Progenitor cell of endocrine pancreas (in vitro differentiated cells): ENCODE measurements at regions not wholly inside any gene's neighbourhood (a gene's known extent, or its start where the extent isn't known, plus 50 kb on each side); places are given as distances from the start of the nearest gene placed in this dataset.

ENCODE experiments used
- DNase-seq: peaks from one replicate; pipeline ENCODE4 v3.0.0; 2021; ENCODE audit warnings: low spot score; ENCODE audit not compliant: unreplicated experiment
- H3K27ac Mint-ChIP-seq: 2 replicates; pipeline ENCODE4 v1.8.0; 2021; ENCODE audit warnings: mild to moderate bottlenecking, moderate library complexity, mixed read lengths
- H3K27me3 Mint-ChIP-seq: 2 replicates; pipeline ENCODE4 v1.8.0; 2021; ENCODE audit warnings: mixed read lengths
- H3K36me3 Mint-ChIP-seq: 2 replicates; pipeline ENCODE4 v1.8.0; 2022; ENCODE audit warnings: mixed read lengths; ENCODE audit not compliant: insufficient read depth
- H3K4me1 Mint-ChIP-seq: 2 replicates; pipeline ENCODE4 v1.8.0; 2021; ENCODE audit warnings: low read depth, mixed read lengths
- H3K4me3 Mint-ChIP-seq: 2 replicates; pipeline ENCODE4 v1.8.0; 2021; ENCODE audit warnings: low read depth, mild to moderate bottlenecking, moderate library complexity, mixed read lengths
- H3K9me3 Mint-ChIP-seq: 2 replicates; pipeline ENCODE4 v1.8.0; 2021; ENCODE audit warnings: low read depth, mixed read lengths
- TF ChIP-seq, protein P1 (sequence below): fragments of 200-600 bp; sonication (generic); IDR thresholded peaks from one replicate; pipeline ENCODE4 v1.5.0; 2021; ENCODE audit warnings: antibody characterized with exemption, mild to moderate bottlenecking; ENCODE audit not compliant: unreplicated experiment

DNA sequence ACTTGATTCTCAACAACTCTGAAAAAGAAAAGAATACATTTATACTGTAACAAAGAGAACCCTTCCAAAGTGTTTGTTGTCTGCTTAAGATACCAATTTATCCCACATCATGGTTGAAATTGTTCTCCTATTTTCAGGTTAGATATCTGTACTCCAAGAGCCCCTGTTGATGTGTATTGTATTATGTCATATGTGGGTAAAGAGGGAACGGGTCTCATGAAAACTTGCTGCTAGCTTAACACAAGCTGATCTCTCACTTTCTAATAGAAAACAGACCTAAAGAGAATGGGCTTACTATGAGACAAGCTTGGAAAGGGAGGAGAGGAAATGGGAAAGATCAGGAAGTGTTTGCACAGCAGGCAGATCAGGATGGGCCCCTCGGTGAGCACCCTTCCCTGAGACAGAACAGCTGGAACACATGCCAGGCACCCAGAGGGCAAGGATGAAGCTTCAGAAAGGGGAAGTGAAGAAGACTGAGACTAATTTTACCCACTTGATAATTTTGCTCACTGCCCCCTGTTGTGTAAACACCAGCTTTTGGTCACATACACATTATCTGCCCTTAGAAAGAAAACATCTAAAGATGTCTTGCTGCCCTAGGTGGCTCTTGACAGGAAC lies 747.9 kb upstream of the CCDC54 start:
- no peaks in the 10 kb centered on the region for H3K27me3 Mint-ChIP-seq
- DNase-seq = no peak
- H3K36me3 Mint-ChIP-seq = no peaks in the 10 kb centered on the region
- peaks cover 4% of the 10 kb centered on the region for H3K9me3 Mint-ChIP-seq
- no peak overlapping the region for H3K4me3 Mint-ChIP-seq
- TF ChIP-seq, protein P1, sequence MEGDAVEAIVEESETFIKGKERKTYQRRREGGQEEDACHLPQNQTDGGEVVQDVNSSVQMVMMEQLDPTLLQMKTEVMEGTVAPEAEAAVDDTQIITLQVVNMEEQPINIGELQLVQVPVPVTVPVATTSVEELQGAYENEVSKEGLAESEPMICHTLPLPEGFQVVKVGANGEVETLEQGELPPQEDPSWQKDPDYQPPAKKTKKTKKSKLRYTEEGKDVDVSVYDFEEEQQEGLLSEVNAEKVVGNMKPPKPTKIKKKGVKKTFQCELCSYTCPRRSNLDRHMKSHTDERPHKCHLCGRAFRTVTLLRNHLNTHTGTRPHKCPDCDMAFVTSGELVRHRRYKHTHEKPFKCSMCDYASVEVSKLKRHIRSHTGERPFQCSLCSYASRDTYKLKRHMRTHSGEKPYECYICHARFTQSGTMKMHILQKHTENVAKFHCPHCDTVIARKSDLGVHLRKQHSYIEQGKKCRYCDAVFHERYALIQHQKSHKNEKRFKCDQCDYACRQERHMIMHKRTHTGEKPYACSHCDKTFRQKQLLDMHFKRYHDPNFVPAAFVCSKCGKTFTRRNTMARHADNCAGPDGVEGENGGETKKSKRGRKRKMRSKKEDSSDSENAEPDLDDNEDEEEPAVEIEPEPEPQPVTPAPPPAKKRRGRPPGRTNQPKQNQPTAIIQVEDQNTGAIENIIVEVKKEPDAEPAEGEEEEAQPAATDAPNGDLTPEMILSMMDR = no peak
- no peak overlapping the region for H3K27ac Mint-ChIP-seq
- H3K4me1 Mint-ChIP-seq = no peaks in the 10 kb centered on the region

DNA sequence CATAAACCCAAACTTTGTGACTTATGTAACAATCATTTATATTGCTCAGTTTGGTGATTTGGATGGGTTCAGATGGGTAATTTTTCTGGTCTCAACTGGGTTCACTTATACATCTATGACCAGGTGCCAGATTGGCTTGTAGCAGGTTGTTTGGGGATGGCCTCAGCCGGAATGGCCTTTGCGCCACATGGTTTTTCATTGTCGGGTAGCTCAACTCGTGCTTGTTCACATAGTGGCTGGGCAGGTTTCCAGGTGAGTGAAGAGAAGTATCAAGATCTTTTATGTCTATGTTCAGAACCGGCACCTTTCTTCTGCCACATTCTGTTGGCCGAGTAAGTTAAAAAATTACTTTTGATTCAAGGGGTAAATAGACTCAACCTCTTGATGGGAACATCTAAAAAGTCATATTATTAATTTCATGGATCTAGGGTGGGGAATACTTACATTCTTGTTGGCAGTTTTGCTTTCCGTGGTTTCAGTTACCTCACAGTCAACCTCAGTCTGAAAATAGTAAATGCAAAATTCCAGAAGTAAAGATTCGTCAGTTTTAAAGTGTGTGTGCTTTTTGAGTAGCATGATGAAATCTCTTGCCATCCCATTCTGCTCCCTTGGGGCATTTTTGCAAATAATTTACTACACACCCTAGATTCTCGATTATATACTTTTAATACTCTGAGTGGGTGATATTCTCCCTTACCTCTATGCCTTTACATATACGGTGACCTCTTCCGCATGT lies 745.7 kb upstream of the CCDC54 start:
- Mint-ChIP-seq H3K9me3 (no peaks in the 10 kb centered on the region), H3K36me3 (no peaks in the 10 kb centered on the region), H3K4me3 (no peak overlapping the region), H3K27me3 (no peaks in the 10 kb centered on the region), H3K4me1 (no peaks in the 10 kb centered on the region), H3K27ac (no peak overlapping the region)
- TF ChIP-seq, protein P1 = no peak
- no peak for DNase-seq

DNA sequence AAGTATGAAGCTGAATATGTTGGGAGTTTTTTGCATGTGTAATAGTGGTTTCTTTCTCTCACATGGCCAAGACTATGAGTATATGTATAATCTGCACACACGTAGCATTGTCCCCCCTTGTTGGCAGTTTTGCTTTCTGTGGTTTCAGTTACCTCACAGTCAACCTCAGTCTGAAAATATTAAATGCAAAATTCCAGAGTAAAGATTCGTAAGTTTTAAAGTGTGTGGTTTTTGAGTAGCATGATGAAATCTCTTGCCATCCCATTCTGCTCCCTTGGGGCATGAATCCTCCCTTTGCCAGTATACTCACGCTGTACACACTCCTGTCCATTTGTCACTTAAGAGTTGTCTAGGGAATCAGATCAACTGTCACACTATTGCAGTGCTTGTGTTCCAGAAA lies 742.0 kb upstream of the CCDC54 start:
- Mint-ChIP-seq H3K9me3 (no peaks in the 10 kb centered on the region), H3K27me3 (no peaks in the 10 kb centered on the region), H3K36me3 (no peaks in the 10 kb centered on the region), H3K4me3 (no peak overlapping the region), H3K27ac (no peak overlapping the region), H3K4me1 (no peaks in the 10 kb centered on the region)
- no peak for DNase-seq
- TF ChIP-seq, protein P1 = no peak

DNA sequence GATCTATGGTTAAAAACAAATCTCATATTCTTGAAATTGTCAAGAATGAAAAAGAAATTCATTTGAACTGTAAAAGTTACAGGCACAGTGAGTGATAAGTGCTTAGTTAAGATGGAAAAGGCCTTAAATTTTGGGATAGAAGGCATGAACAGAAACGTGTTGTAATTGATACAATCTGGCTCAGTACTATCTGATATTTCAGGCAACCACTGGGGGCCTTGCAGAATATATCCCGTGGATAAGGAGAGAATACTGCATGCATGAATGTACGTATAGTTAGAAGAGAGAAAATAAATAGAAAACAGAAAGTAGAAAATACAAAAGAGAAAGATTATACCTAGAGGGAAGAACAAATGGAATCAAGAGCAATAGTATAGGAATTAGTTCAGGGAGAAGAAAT lies 741.4 kb upstream of the CCDC54 start:
- no peaks in the 10 kb centered on the region for H3K9me3 Mint-ChIP-seq
- TF ChIP-seq, protein P1 = no peak

DNA sequence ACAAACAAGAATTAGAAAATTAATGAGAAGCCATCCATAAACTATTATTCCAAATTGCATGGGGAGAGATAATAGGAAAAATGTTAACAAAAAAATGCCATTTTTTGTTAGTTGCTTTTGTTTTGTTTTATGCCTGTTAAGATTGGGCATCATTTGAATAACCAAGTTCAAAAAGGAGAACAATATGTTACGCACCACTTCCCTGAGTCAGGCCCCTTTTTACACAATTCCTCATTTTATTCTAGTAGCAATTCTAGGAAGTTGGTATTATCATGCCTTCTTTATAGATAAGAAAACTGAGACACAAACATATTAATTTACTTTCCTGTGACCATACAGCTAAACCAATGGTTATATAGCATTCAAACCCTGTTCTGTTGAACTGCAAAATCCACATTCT lies 736.9 kb upstream of the CCDC54 start:
- no peak for DNase-seq
- Mint-ChIP-seq H3K4me3 (no peak overlapping the region), H3K4me1 (no peaks in the 10 kb centered on the region), H3K27ac (no peak overlapping the region), H3K36me3 (peaks cover 1% of the 10 kb centered on the region), H3K9me3 (peaks cover 3% of the 10 kb centered on the region), H3K27me3 (no peaks in the 10 kb centered on the region)
- TF ChIP-seq, protein P1 = no peak

More for the DNA sequence above, 741.4 kb upstream of the CCDC54 start:
- Mint-ChIP-seq H3K27me3 (no peaks in the 10 kb centered on the region), H3K4me3 (no peak overlapping the region), H3K4me1 (no peaks in the 10 kb centered on the region), H3K36me3 (no peaks in the 10 kb centered on the region), H3K27ac (no peak overlapping the region)
- no peak for DNase-seq
